ENCODE measurements at regions not wholly inside any gene's neighbourhood (a gene's known extent, or its start where the extent isn't known, plus 50 kb on each side); places are given as distances from the start of the nearest gene placed in this dataset.
"Not testable (repeated sequence)": the region's sequence is repeated elsewhere in the genome, so short reads cannot be mapped to it uniquely, and the experiment has no call there.

DNA sequence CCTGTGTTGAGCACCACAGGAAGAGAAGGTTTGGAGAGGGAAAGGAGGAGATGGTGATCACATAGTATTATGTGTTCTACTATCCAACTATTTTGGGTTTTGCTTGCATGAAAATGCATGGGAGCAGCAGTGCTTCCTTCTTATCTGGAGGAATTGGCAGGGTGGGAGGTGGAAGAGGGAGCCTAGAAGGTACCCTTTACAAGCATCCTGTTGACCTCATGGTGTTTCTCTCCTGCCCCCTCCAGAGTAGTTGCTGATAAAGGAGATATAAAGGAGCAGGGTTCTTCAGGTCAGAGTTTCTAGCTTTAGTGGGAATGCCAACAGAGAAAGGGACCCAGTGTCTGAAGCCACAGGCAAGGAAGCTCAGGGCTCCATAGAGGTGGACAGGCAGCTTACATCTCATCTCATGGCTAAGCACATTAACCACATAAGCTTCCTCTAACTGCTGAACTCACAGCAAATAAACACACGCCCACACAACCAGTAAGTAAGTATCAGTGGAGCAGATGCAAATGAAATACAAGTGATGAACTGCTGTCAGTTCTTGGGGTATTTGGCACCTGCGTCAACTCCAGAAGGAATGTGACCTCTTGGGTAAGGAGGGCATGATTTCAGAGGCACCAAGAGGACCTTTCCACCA is 174.2 kb upstream of the SLC38A2 start:
- peak; percentile 66 for DNase-seq

DNA sequence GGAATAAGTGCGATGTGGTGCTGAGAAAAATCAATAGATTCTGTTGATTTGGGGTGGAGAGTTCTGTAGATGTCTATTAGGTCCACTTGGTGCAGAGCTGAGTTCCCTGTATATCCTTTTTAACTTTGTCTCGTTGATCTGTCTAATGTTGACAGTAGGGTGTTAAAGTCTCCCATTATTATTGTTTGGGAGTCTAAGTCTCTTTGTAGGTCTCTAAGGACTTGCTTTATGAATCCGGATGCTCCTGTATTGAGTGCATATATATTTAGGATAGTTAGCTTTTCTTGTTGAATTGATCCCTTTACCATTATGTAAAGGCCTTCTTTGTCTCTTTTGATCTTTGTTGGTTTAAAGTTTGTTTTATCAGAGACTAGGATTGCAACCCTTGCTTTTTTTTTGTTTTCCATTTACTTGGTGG is 170.8 kb upstream of the SLC38A2 start:
- not testable (repeated sequence) for DNase-seq

DNA sequence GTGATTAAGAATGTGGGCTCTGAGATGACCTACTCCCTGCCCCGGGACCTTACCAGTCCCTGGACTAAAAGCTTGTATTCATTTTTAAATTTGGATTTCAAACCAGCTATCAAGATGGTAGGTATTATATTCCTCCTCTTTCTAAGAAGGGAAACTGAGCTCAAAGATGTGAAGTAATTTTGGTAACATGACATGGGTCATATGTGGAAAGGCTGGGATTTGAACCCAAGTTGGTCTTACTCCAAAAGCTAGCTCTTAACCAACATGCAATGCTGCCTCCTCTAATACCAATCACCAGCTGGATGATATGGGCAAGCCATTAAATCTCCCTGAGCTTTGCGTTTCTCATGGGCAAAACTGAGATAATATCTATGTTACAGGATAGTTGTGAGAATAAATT is 166.4 kb upstream of the SLC38A2 start:
- DNase-seq: no peak

DNA sequence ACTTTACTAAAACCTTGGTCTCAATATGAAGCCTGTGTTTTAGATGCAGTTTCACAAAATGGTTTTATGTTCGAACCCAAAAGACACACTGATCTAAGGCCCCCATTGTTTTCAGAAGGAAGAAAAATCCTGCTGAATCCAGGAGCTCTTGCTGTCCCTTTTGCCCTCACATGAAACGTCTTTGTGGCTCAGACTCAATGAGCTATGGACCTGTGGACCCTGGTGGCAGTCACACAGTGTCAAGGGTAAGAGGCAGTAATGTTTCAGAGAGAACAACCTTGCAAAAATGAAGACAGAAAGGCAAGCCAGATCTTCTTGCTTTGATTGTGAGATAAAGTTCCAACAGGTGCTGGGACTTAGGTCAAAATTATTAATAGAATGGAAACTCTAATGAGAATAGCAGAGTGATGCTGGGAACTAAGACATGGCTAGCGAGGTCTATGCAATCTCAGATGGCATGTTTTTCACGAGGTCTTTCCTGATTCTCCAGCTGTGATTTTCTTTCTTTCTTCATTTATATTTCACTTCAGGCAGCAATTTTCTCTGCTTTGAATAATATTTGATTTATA is 164.9 kb upstream of the SLC38A2 start:
- DNase-seq: no peak

DNA sequence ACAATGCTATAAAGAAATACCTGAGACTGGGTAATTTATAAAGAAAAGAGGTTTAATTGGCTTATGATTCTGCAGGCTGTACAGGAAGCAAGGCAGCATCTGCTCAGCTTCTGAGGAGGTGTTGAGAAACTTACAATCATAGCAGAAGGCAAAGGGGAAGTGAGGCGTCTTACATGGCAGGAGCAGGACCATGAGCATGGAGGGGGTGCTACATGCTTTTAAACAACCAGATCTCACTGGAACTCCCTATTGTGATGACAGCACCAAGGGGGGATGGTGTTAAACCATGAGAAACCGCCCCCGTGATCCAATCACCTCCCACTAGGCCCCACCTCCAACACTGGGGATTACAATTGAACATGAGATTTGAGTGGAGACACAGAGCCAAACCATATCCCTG is 163.7 kb upstream of the SLC38A2 start:
- peak; percentile 53 for DNase-seq

GRCh38 chr12:46535907-46536306 is 163.3 kb upstream of the SLC38A2 start:
- DNase-seq: no peak

DNA sequence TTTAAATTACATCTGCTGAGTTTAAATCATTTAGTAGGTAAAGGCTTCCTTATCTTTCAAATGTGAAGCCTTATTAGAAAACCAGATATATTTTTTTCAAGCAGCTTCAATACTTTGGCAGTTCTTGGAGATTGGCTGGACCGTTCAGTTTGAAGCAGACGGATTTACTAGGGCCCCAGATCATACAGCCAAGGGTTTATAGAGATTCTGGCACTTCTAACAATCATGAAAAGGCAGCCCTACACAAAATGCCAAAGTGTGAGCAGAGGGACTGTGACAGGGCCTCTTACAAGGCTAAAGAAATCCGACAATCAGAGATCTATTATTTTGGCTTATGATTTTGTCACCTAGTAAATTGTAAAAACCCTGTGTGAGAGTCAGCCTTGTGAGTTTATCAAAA is 162.8 kb upstream of the SLC38A2 start:
- DNase-seq: no peak

DNA sequence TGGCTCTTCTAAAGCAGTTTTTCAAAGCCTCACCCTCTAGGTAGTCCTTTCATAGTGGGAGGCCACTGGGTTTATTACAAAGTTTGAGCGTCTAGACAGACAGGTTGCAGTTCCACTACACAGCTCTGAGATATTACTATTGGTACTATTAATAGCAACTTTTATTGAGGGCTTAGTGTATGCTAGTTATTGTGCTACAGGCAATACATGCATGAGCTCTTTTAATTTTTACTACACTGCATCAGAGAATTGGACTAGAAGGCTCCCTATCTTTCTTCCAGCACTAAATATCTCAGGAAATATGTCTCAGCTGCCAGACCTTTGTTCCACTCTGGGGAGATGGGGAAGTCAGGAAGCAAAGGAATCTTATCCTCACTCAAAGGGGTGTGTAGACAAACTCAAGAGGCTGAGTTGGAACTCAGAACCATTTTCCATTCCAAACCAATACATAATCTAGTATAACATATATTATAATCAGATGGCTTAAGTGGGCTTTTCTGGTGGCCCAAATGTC is 161.8 kb upstream of the SLC38A2 start:
- no peak for DNase-seq

- DNase-seq: no peak
Observed at GRCh38 chr12:46533723-46534122, 161.2 kb upstream of the SLC38A2 start.

DNA sequence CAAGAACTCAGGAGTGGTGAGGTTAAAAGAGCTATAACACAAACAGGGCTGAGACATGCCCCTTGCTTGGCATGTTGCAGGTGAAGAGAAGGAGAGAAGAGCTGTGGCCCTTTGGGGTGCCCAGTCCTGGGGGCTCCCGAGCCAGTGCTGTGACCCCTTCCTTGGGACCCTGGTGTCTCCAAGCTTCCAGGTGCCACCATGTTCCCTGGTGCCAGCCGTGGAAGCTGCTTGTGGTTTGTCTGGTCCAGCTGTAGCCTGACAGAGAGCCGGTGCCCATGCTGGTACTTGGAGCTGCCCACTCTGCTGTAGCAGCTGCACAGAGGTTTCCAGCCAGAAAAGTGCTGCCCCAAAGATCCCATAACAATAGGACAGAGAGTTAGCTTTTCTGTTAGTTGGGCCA is 159.2 kb upstream of the SLC38A2 start:
- DNase-seq: no peak

DNA sequence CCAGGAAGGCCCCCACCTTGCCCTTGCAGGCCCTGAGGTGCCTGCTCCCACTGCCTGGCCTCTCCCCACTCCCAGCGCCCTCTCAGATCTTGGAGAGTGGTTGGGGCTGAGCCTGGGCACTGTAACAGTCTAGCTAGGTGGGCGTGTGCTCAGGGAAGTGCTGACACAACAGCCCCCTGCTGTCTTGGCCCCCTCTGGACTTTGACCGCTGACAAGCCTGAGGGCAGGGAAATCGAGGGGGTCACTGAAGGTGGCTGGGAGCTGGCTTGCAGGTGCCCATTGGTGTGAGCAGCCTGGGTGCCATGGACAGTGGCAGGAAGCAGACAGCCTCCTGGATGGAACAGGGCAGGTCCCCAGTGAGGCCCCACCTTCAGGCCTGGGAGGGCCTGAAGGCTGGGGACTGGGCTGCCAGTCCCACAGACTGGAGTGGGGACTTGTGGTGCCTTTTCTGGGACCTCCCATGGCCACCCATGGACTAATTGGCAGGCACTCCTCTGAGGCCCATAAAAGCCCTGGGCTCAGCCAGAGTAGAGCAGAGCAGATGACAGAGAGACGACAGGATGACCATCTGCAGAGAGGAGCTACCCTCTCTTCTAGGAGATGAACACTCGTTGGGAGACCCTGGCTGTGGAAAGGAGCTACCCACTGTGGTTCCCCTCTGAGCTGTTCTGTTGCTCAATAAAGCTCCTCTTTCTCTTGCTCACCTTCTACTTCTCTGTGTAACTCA is 158.6 kb upstream of the SLC38A2 start:
- no peak for DNase-seq

DNA sequence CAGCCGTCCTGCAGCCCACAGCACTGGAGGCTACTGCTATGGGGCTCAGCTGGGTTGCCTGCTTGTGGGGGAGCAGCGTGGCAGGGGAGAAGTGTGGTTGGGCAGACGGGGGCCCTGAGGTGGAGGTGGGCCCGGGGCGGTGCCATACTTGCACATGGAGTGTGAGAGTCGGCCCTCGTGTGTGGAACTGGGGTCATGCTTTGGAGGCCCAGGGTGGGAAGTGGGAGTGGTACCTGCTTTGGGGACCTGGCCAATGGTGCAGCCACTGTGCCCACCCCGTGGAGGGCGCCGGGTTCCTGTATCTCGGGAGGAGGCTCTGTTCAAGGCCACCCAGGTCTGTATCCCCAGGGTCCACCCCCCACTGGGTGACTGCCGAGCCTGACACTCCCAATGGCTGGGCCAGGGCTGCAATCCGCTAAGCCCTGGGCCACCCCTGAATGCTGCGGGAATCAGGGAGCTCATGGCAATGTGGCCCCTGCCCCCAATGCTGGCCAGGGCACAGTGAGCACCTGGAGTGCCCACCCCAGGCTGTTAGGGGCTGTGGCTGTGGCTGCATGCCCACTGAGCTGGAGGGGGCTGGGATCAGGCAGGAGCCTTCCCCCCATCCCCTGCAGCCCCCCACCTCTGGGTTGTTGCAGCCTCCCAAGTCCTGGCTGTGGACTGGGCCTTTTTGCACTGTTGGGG is 157.9 kb upstream of the SLC38A2 start:
- no peak for DNase-seq

- no peak for DNase-seq
Observed at GRCh38 chr12:46526233-46526632, 153.7 kb upstream of the SLC38A2 start.

DNA sequence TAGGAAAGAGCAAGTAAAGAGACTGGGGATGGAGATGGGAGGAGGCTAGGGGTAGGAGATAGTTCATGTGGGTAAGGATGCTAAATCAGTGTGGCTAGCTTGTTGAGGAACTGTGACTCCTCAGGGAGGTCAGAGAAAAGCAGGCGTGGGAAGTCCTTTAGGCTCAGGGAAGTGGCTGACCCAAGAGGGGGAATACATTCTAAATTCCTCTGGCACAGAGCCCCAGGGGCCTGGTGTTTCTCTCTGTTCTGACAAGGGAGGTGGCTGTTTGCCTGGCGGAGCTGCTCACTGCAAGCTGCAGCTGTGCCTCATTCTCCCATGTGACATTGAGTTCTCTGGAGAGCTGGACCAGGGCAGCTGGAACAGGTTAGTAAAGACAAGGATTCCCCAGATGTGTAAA is 152.2 kb upstream of the SLC38A2 start:
- DNase-seq: no peak

DNA sequence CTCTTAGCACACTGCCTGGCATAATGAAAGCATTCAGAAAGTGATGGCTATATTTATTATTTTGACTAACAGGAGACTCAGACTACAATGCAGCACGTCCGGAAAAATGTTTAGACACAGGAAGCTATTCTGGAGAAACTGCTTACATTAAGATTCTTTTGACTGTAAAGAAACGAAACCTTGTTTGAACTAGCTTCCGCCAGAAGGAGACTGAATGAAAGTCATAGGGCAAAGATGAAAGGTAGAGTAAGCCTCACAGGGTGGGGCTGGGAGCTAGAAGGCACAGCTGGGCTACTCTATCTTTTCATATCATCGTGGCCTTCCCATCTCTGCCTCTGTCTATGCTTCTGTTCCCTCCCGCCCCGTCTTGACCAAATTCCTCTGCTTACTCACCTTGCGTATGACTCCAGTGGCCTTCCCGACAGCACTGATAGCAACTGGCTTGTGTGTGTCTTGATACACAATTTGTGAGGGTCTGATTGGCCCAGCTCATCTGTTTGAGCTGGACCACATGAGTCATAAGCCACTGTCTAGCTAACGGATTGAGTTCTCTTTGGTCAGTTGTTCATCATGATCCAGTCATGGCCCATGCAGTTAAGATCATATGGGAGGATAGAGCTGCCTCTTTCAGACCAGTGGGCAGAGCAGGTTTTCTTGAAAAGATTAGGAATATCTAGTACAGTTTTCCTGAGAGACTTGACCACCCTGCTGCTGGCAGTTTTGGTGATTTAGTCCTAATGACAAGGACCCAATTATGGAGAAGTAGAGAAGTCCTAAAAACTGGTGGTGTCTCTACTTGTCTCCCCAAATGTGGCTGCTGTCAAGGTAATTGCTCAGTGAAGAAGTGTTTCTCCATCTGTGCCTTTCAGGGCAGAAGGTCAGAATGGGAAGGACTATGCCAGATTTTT is 151.5 kb upstream of the SLC38A2 start:
- DNase-seq: peak; percentile 20

GRCh38 chr12:46523446-46523845 is 150.9 kb upstream of the SLC38A2 start:
- no peak for DNase-seq

DNA sequence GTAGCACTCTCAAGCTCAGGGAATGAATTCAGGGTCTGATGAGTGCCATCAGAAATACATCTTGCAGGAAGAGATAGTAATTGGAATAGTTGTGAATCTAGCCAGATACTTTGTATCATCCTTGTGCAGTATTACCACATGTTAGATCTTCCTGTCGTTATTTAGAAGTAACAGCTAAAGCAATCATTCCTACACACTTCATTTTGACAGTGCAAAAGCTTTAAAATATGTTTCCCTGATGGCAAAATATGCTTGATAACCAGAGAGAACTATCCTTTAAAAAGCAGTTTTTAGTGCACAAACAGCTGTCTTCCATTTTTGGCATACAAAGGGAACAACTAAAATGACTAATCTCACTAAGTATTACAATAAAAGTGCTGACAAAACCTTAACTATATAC is 149.5 kb upstream of the SLC38A2 start:
- DNase-seq: no peak

- DNase-seq: no peak
Observed at GRCh38 chr12:46521145-46521544, 148.6 kb upstream of the SLC38A2 start.

DNA sequence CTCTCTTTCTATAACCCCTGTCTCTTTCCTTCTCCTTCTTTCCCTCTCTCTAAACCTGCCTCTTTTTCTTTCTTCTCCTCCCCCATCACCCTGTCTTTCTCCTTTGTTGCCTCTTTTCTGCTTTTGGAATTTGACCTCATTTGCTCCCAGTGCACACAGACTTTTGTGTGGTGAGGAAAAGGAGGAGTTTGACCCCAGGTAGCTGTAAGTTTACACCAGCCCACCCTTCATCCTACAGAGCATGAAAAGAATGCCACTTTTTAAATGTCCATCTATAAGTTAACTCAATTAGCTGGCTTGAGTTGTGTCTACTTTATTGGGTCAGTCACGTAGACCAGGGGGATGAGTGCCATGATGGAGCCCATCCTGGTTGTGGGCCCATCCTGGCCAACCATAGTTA is 146.8 kb upstream of the SLC38A2 start:
- no peak for DNase-seq

DNA sequence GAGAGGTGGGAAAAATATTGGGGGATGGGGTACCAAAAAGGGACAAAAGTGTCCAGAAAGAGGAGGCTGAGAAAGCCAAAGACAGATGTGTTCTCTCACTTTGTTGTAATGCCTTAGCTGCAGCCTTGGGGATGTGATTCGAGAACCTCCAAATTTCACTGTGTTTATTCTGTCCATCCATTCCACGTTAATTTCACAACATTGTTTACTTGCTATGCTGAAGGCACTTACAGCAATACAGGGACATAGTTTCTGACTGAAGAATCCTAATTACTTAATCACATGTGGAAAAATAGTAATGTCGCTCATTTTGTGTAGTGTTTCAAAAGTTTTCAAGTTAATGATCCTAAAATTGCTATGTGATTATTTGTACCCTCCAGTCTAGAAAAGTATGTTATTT is 146.2 kb upstream of the SLC38A2 start:
- no peak for DNase-seq

- DNase-seq: no peak
Observed at GRCh38 chr12:46518169-46518568, 145.6 kb upstream of the SLC38A2 start.

DNA sequence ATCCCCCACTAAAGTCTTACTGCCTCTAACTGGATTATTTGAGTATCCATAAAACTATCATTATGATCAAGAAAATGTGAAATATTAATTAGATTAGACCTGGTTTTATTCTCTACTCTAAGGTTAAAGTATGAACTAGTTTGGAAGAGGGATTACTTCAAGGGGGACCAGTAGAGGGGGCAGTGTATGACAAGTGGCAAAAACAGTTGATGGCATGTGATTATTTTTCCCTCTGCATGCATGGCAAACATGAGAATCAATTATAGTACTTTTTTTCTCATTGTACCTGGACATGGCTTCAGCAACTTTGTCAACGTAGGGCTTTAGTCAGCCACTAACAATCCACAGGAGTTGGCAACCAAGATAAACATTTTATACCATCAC is 145.0 kb upstream of the SLC38A2 start:
- DNase-seq: no peak

All from suppressor macrophage treated with lipopolysaccharide for 4 hours (primary cell).